Ramos (cell line): ENCODE measurements at regions not wholly inside any gene's neighbourhood (a gene's known extent, or its start where the extent isn't known, plus 50 kb on each side); places are given as distances from the start of the nearest gene placed in this dataset.
"Not testable (repeated sequence)": the region's sequence is repeated elsewhere in the genome, so short reads cannot be mapped to it uniquely, and the experiment has no call there.

ENCODE experiments used
- in situ Hi-C: fragments of 300-500 bp; cut with MboI; formaldehyde crosslinking; loops from one replicate; pipeline ENCODE4 v1.14.3; 2022; ENCODE audit warnings: low sequenced_read_pairs; ENCODE audit not compliant: unreplicated experiment

- in situ Hi-C loops, result no loop called here
Measured at GRCh38 chr13:23025864-23026608, 154.7 kb upstream of the SGCG start.

GRCh38 chr13:23039266-23039935 lies 141.4 kb upstream of the SGCG start:
- in situ Hi-C loops, result no loop called here

GRCh38 chr13:23042181-23042580 lies 138.6 kb upstream of the SGCG start:
- in situ Hi-C loops, result no loop called here

DNA sequence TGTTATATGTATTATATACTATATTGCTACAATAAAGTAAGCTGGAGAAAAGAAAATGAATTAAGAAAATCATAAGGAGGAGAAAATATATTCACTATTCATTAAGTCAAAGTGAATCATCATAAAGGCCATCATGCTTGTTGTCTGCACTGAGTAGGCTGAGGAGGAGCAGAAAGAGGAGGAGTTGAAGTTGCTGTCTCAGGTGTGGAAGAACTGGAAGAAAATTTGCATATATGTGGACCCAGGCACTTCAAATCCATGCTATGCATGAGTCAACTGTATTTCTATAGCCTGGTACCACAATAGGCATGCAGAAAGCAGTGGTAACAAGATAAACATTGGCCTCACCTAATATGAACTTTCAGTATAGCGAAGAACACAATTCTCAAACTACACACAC lies 135.9 kb upstream of the SGCG start:
- in situ Hi-C loops, result no loop called here

GRCh38 chr13:23050126-23050525 lies 130.7 kb upstream of the SGCG start:
- in situ Hi-C loops, result no loop called here

- in situ Hi-C loops, result not testable (repeated sequence)
Measured at GRCh38 chr13:23053711-23054110, 127.1 kb upstream of the SGCG start.

- in situ Hi-C loops, result no loop called here
Measured at GRCh38 chr13:23059173-23059572, 121.6 kb upstream of the SGCG start.

GRCh38 chr13:23060959-23061358 lies 119.8 kb upstream of the SGCG start:
- in situ Hi-C loops, result no loop called here

DNA sequence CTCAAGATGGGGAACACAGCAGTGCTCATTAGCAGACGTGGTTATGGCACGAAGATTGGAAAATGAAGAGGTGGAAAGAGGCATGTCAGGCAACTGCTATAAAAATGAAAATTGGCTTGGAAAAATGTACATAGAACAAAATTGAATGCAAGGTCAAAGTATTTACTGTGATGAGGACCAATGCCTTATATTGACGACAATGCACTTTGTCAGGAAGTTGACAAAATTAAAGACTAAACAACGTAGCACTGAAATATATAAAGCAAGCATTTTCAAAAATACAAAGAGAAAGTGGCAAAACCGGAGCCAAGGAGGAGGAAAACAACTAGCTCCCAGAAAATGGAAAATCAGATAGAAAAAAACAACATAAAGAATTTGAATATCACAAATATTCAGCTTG lies 113.7 kb upstream of the SGCG start:
- in situ Hi-C loops, result no loop called here

- in situ Hi-C loops, result no loop called here
Measured at GRCh38 chr13:23069566-23069965, 111.2 kb upstream of the SGCG start.

DNA sequence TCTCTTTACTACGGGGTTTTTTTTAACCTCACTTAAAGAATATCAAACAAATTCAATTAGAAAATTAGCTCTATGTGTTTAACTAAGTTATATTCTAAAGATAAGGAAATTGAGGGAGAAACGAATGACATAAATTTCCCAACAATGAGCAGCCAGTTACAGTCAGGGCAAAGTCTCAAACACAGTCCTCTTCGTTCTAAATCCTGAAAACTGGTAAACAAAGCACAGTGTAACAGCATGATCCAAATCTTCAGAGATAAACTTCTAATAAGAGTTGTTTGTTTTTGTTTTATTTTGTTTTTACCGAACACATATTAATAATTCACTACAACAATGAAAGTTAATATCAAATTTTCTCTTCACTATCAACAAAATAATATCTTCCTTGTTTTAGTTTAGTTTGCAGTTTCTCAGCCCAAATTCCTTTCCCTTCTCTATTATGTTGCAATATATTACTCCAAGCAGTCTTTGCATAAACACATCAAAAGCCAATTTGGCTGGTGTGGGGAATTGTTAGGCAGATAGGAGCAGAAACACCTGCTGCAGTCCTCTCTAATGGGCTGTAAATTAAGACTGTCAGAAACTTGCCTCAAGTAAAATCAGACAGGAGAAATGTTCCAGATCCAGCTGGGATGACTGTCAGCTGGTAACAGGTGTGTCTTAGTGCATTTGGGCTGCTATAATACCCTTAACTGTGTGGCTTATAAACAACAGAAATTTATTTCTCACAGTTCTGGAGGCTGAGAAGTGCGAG lies 106.5 kb upstream of the SGCG start:
- in situ Hi-C loops, result no loop called here

DNA sequence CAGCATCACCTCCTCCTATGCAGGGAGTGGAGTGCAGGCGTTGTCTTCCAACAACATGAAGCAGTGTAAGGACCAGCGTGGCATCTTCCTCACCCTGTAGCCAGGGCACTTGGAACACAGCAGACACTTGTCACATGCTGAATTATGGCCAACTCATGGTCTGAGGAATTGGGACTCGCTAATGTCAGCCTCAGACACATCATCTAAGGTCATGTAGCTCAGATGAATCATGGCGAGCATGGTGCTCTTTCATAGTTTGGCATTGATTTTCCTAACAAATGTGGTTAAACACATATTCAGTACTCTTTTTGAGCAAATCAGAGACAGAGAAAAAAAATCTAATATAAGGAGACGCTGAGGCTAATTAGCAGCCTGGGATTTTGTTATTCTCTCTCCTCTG lies 99.6 kb upstream of the SGCG start:
- in situ Hi-C loops, result no loop called here

GRCh38 chr13:23081901-23082300 lies 98.9 kb upstream of the SGCG start:
- in situ Hi-C loops, result no loop called here

- in situ Hi-C loops, result no loop called here
Measured at GRCh38 chr13:23086968-23087623, 93.7 kb upstream of the SGCG start.

- in situ Hi-C loops, result no loop called here
Measured at GRCh38 chr13:23087880-23088279, 92.9 kb upstream of the SGCG start.

DNA sequence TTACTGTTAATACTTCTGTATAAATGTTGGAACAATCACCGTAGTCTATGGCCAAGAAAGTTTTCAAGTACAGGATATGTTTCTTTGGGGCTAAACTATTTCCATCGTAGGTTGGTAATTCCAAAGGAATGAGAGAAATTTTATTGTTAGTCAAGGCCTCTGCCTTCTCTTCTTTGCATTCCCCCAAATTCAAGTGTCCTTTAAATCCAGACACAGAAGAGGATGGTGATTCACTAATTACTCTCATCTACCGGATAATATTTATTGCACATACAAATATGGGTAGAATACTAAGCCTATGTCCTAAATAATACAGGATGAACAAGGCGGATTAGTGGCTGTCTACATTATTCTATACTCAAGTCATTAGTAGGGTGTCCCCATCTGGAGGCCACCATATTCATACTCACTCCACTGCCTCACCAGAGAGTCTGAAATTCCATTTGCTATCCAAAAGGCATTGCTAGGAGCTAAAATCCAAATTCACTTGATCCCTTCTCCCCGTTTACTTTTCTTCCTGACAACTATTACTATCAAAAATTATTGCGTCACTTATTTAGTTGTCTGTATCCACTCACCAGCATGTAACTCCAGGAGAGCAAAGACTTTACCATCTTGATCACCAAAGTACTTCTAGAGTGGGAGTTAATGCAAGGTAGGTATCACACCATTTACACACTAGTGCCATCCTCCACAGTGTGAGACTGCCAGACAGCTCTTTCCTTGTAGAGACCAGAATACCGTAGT lies 82.4 kb upstream of the SGCG start:
- in situ Hi-C loops, result no loop called here

DNA sequence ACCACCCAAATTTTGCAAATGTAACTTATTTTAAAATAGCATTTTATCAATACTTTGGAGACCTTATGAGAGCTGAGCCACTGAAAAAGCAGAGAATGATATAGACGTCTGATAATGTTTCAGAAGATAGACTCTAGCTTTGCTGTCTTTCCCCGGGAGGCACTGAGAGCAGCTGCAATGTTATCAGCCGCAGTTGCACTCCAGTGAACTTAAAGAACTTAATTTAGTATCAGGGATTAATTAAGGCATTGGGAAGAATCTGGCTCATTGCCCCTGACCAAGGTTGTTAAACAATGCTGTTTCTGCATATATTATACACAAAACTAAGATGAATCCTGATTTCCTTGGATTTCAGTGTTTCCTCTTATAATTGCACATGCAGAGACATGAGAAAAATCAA lies 75.7 kb upstream of the SGCG start:
- in situ Hi-C loops, result no loop called here

- in situ Hi-C loops, result no loop called here
Measured at GRCh38 chr13:23107665-23108064, 73.1 kb upstream of the SGCG start.

DNA sequence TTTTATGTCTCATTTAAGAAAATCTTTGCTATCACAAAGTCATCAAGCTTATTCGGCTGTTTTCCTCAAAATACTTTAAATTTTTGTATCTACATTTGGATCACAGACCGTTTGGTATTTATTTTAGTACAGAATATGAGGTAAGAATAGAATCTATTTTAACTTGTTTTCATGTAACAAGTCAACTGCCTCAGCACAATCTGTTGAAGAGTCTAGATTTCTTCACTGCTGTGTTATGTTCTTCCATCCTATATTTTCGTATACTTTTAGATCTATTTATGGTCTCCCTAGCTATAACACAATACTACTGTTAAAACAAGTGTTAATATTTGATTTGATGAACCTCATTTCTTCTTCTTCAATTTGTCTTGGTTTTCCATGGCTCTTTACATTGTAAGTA lies 61.6 kb upstream of the SGCG start:
- in situ Hi-C loops, result no loop called here

- in situ Hi-C loops, result not testable (repeated sequence)
Measured at GRCh38 chr13:23127540-23127939, 53.2 kb upstream of the SGCG start.
